ENCODE measurements at regions not wholly inside any gene's neighbourhood (a gene's known extent, or its start where the extent isn't known, plus 50 kb on each side); places are given as distances from the start of the nearest gene placed in this dataset.

DNA sequence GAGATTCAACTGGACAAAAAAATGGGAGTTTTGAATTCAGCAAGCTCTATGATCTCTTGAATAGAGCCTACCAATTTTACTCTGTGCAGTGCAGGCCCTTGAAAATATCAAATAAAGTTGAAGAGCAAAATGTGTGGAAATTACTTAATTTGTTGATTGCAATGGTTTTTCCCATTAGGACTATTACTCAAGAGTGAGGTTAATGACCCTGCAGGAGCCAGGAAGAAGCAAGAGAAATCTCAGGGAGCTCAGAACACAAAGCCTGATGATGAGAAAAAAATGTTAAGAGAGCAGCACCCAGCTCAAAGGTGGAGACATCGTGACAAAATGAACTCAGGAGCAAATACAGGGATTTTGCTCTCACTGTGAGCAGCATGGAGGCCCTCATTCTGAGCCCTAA, 337.6 kb upstream of the TRIB2 start:
- DNase-seq (no peak), ATAC-seq (no peak)
- intact Hi-C loops (cut with DNase I), result no loop called here

DNA sequence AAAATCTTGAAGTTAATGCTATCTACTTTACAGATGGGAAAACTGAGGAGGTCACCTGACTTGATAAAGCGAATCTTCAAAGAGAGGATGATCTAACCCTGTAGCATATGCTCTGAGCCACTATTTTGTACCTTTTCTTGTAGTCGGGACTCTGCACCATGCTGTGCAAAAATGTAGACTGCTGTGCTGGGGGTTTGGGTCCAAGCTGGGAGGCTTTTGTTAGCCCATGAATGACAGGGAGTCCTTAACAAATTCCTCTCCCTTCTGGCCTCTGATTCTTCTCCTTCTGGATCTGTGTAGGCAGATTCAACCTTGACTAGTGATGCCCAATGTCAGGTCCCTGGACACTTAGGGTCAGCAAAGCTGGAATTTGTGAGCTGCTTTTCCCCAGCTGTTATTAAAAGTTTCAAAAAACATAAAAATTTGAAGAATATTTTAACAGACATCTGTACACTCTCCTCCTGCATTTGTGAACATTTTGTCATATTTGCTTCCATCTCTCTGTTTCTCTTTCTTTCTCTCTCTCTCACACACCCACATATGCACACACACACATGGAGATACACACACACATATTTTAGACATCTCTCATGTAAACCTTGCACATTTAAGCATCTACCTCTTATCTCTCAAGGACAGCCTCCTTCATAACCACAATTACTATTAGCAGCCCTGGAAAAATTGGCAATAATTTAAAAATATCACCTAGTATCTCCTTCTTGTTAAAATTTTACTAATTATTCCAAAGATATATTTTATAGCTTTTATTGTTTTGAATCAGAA, 335.0 kb upstream of the TRIB2 start:
- no peak for ATAC-seq
- DNase-seq, result no peak
- intact Hi-C loops (cut with DNase I), result no loop called here

- DNase-seq (no peak), ATAC-seq (no peak)
- intact Hi-C loops (cut with DNase I), result no loop called here
Measured at GRCh38 chr2:12382366-12382765, 334.4 kb upstream of the TRIB2 start.

GRCh38 chr2:12389344-12390045, 327.2 kb upstream of the TRIB2 start:
- no peak for ATAC-seq
- intact Hi-C loops (cut with DNase I), result no loop called here
- DNase-seq, result no peak

DNA sequence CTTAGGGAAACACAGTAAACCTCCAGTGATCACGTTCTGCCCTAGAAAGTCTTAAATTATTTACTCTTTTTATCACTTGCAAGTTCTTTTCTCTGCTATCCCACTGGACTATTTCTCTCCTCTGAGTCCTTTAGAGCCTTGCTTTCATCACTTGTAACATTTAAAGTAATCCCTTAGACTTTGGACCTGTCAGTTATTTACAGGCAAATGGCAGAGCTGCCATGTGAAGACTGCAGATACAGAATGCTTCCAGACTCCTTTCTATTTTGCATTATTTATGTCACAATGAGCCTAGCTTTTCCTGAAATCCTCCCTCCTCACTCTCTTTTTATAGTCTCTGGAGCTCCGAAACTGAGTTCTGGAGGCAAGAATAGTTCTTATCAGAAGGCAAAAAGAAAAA, 325.6 kb upstream of the TRIB2 start:
- ATAC-seq (no peak), DNase-seq (no peak)
- intact Hi-C loops (cut with DNase I), result no loop called here

DNA sequence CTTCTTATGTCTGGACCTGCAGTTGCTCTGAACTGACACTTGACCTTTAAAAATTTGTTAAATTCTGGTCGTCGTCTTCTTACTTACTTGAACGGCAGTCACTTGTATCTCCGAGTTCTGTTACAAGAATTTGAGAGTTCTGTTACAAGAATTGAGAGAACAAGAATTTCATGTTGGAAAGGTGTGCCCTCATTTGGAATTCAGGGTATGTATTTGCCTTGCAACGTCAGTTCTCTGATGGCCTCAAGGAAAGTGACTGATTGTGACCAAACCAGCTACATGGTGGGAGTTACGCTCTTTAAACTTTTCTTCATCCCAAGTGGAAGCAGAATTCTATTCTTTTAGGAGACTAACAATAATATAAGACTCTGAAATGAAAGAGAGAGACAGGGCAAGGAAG, 320.0 kb upstream of the TRIB2 start:
- intact Hi-C loops (cut with DNase I), result no loop called here
- DNase-seq, result no peak
- ATAC-seq, result no peak

DNA sequence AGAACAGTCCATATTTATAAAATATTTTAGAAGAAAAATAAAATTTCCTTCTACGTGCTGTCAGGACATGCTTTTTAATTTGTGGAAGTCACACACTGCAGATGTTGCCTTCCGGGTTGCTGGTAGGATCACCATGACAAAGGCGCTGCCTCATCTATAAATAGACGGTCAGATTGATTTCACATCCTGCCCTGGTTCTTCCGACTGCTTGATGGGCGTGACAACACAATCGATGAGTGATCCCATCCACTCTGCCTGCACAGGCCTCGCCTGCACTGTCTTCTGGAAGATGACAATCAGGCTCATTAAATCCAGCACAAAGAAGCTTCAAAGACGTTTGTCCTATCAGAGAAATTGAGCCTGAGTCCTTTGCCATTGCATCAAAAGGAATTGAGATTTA, 318.9 kb upstream of the TRIB2 start:
- intact Hi-C loops (cut with DNase I), result no loop called here
- no peak for DNase-seq
- ATAC-seq, result no peak

- no peak for ATAC-seq
- intact Hi-C loops (cut with DNase I), result no loop called here
- DNase-seq, result no peak
Measured at GRCh38 chr2:12399240-12399639, 317.5 kb upstream of the TRIB2 start.

- intact Hi-C loops (cut with DNase I), result no loop called here
- DNase-seq, result no peak
- no peak for ATAC-seq
Measured at GRCh38 chr2:12400543-12400942, 316.2 kb upstream of the TRIB2 start.

DNA sequence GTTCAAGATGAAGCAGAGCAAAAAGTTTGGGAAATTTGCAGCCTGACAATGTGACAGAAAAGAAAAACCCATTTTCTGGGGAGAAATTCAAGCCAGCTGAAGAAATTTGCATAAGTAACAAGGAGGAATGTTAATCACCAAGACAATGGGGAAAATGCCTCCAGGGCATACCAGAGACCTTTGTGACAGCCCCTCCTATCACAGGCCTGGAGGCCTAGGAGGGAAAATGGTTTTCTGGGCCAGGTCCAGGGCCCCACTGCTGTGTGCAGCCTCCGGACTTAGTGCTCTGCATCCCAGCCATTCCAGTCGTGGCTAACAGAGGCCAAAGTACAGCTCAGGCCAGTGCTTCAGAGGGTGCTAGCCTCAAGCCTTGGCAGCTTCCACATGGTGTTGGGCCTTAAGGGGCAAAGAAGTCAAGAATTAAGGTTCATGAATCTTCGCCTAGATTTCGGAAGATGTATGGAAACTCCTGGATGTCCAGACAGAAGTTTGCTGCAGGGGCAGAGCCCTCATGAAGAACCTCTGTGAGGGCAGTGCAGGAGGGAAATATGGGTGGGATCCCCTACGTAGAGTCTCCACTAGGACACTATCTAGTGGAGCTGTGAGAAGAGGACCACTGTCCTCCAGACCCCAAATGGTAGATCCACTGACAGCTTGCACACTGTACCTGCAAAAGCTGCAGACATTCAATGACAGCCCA, 314.1 kb upstream of the TRIB2 start:
- intact Hi-C loops (cut with DNase I), result no loop called here
- ATAC-seq (no peak), DNase-seq (no peak)

GRCh38 chr2:12404497-12404896, 312.2 kb upstream of the TRIB2 start:
- DNase-seq (no peak), ATAC-seq (no peak)
- intact Hi-C loops (cut with DNase I), result no loop called here

- ATAC-seq (no peak), DNase-seq (no peak)
- intact Hi-C loops (cut with DNase I), result no loop called here
Measured at GRCh38 chr2:12407160-12407559, 309.6 kb upstream of the TRIB2 start.

DNA sequence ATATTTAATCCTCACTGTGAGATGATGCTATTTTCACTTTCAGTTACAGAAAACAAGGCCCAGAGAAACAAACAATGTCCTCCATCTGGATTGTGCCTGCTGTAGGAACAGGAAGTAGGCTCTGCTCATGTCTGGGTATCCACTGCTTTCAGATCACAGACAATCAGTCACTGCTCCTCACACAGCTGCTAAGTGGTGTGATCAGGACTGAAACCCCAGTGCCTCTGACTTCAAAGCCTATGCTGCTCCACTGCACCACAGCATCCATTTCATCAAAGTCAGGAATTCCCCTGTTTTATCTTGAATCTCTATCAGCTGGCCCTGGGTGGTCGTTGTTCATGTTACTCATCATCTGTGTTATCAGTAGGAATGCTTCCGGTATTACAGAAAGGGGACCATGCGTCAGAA, 303.8 kb upstream of the TRIB2 start:
- intact Hi-C loops (cut with DNase I), result no loop called here
- ATAC-seq, result no peak
- no peak for DNase-seq

- no peak for ATAC-seq
- intact Hi-C loops (cut with DNase I), result no loop called here
- no peak for DNase-seq
Measured at GRCh38 chr2:12415536-12415935, 301.2 kb upstream of the TRIB2 start.

DNA sequence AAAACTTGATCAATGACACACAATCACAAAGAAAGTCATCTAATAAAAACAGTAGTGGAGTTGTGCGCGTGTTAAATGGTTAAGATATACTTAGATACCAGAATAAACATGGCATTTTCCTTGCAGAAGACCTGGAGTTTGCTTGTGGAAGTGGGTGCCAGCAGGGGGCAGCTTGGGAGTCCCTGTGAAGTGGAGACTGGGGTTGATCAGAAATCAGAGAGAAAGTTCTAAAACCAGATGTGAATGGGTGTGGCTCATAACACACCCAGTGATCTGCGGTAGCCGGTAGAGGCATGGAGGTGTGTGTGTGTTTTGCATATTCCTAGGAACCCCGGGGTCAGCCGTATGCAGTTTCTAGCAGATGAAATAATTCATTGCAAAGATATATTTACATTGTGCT, 300.1 kb upstream of the TRIB2 start:
- DNase-seq (peak; percentile 73), ATAC-seq (peak; percentile 44 to 47)
- intact Hi-C loops (cut with DNase I), result no loop called here

- DNase-seq (no peak), ATAC-seq (no peak)
- intact Hi-C loops (cut with DNase I), result no loop called here
Measured at GRCh38 chr2:12417786-12418185, 298.9 kb upstream of the TRIB2 start.

DNA sequence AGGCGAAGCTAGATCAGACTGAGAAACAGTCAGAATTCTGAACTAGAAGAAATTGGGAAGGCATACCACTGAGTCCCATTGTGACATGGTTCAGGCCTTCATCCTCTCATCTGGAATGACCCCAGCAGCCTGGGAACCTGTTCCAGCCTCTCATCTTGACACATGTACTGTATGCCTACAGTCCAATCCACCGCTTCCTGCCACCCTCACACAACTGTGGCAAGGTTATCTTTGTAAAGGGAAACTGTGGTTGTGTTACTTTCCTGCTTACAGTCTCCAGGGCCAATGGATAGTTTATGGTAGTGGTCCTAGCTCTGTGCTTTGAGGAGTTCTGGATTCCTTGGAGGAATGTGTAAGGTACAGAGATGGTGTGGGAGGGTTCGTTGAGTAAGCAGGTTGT, 296.9 kb upstream of the TRIB2 start:
- intact Hi-C loops (cut with DNase I), result loop anchor here in 1 of 2 donors (5.0 kb wide), 1 partner anchor 292 kb away; no protein-coding TSS in a partner anchor
- no peak for DNase-seq

GRCh38 chr2:12421046-12421445, 295.7 kb upstream of the TRIB2 start:
- ATAC-seq (no peak), DNase-seq (no peak)
- intact Hi-C loops (cut with DNase I), result loop anchor here in 1 of 2 donors (5.0 kb wide), 1 partner anchor 291 kb away; no protein-coding TSS in a partner anchor

More for the DNA sequence above, 296.9 kb upstream of the TRIB2 start:
- ATAC-seq, result no peak

DNA sequence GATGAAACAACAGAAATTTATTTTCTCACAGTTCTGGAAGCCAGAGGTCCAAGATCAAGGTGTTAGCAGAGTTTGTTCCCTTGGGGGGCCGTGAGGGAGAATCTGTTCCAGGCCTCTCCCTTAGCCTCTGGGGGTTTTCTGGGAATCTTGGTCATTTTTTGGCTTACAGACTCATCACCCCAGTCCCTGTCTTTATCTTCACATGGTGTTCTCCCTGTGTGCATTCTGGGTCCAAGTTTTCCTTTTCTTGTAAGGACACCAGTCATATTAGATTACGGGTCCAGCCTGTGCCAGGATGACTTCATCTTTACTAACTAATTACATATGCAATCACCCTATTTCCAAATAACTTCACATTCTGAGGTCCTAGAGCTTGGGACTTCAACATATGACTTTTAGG, 292.5 kb upstream of the TRIB2 start:
- ATAC-seq (peak in 1 of 2 donors; percentile 59), DNase-seq (no peak)
- intact Hi-C loops (cut with DNase I), result loop anchor here in 1 of 2 donors (5.0 kb wide), 1 partner anchor 288 kb away; no protein-coding TSS in a partner anchor

DNA sequence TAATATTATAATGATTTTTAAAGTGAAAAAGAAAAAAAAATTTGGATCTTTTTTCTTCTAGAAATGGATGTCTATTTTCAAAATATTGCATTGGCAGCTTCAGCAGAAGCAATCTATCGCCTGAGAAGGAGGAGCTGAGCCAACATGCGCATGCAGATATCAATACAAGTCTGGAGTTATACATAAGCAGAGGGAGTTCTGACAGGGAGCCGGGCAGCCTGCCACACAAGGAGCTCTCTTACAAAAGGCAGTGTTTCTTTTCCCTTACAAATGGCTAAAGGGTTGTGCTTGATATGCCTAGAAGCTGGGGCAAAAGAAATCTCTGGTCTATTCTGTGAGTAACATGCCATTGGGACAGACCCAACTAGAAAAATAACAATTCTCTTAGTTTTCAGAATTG, 291.9 kb upstream of the TRIB2 start:
- peak in 1 of 2 donors; percentile 73 for ATAC-seq
- intact Hi-C loops (cut with DNase I), result loop anchor here in 1 of 2 donors (5.0 kb wide), 1 partner anchor 287 kb away; no protein-coding TSS in a partner anchor

More for the DNA sequence above, 291.9 kb upstream of the TRIB2 start:
- DNase-seq, result peak; percentile 52
